ENCODE measurements at regions not wholly inside any gene's neighbourhood (a gene's known extent, or its start where the extent isn't known, plus 50 kb on each side); places are given as distances from the start of the nearest gene placed in this dataset.

DNA sequence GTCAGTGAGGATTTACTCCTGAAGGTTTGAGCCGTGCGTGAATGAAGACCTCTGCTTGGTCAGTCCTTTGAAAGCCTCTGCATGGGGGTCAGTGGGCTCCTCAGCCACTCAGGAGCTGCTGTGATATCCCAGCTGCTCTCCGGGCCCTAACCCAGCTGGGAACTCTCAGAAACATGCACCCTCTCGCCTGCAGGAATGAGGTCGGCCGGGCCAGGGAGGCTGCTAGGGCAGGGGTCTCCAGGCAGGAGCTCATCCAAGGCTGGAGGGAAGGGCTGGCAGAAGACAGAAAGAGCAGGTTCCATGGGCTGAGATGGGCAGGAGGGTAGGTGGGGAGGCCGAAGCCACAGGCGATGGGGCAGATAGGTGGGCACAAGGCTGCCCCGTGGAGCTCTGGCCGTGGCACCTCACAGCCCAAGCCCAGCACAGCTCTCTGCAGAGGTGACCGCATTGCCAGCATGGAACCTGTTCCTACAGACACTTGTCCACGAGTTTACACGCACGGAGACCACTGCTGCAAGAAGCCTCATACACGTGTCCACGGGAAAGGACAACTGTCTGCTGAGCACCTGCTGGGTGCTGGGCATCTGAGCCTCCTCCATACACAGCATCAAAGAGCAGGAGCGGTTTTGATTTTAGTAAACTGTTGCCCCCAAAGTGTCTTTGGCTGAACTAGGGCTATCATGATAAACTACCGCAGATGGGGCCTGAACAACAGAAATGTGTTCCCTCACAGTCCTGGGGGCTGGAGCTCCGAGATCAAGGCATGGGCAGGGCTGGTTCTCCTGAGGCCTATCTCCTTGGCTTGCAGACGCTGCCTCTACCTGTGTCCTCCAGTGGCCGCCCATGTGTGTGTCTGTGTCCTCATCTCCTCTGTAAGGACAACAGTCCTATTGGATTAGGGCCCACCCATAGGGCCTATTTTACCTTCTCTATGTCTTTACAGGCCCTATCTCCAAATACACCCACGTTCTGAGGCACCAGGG, 85.2 kb upstream of the ADAMTS2 start:
- TF ChIP-seq, protein P1, sequence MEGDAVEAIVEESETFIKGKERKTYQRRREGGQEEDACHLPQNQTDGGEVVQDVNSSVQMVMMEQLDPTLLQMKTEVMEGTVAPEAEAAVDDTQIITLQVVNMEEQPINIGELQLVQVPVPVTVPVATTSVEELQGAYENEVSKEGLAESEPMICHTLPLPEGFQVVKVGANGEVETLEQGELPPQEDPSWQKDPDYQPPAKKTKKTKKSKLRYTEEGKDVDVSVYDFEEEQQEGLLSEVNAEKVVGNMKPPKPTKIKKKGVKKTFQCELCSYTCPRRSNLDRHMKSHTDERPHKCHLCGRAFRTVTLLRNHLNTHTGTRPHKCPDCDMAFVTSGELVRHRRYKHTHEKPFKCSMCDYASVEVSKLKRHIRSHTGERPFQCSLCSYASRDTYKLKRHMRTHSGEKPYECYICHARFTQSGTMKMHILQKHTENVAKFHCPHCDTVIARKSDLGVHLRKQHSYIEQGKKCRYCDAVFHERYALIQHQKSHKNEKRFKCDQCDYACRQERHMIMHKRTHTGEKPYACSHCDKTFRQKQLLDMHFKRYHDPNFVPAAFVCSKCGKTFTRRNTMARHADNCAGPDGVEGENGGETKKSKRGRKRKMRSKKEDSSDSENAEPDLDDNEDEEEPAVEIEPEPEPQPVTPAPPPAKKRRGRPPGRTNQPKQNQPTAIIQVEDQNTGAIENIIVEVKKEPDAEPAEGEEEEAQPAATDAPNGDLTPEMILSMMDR (IDR thresholded peaks at IDR 0.05; ENCODE audit: insufficient read depth, low read depth, low read length) = no peak
- no peak for TF ChIP-seq EZH2 (IDR thresholded peaks at IDR 0.05; ENCODE audit: insufficient read depth, low read length)

All from astrocyte (in vitro differentiated cells and primary cell).